Right atrium auricular region (tissue), 2 donors: ENCODE measurements at regions not wholly inside any gene's neighbourhood (a gene's known extent, or its start where the extent isn't known, plus 50 kb on each side); places are given as distances from the start of the nearest gene placed in this dataset.

Source experiments
- DNase-seq: peaks from one replicate; pipeline ENCODE4 v3.0.0-alpha.2; 2019; ENCODE audit warnings: low spot score
- H3K27ac ChIP-seq, 2 donors: fragments of 200-600 bp; sonication (generic); 1 replicate in 1 of 2; 2 replicates in 1 of 2; pipeline ENCODE4 v1.5.1; 2016 to 2019
- H3K27me3 ChIP-seq, 2 donors: fragments of 200-600 bp; sonication (generic); one replicate each; pipeline versions ENCODE4 v1.5.1 to v1.6.0; 2017 to 2019
- H3K36me3 ChIP-seq: fragments of 200-600 bp; sonication (generic); one replicate; pipeline ENCODE4 v1.5.1; 2016
- H3K4me1 ChIP-seq, 2 donors: fragments of 200-600 bp; sonication (generic); one replicate each; pipeline versions ENCODE4 v1.5.1 to v1.6.0; 2017 to 2019
- H3K4me3 ChIP-seq, 2 donors: fragments of 200-600 bp; sonication (generic); 1 replicate in 1 of 2; 2 replicates in 1 of 2; pipeline ENCODE4 v1.5.1; 2017 to 2019; ENCODE audit warnings: mild to moderate bottlenecking in 1 of 2, moderate library complexity in 1 of 2
- H3K9me3 ChIP-seq, 2 donors: fragments of 200-600 bp; sonication (generic); one replicate each; pipeline ENCODE4 v1.5.1; 2019
- TF ChIP-seq, protein P1 (sequence below), 2 donors: fragments of 200-600 bp; sonication (generic); IDR thresholded peaks; one replicate each; pipeline ENCODE4 v1.5.1; 2019; ENCODE audit warnings: antibody characterized with exemption in 2 of 2

DNA sequence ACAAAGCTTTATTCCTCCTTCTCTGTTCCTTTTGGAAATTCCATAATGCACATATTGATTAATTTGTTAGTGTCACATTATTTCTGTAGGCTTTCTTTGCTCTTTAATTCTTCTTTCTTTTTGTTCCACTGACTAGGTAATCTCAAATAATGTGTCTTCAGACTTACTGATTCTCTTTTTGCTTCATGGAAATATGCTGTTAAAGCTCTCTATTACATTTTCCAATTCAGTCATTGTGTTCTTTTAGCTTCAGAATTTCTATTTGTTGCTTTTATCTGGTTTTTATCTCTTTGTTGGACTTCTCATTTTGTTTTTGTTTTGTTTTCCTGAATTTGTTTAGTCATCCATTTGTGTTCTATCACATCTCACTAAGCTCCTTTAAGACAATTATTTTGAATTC lies 147.0 kb upstream of the EOMES start:
- Histone ChIP-seq H3K27ac (no peak overlapping the region), H3K4me1 (no peaks in the 10 kb centered on the region), H3K9me3 (peaks cover 0 to 36% of the 10 kb centered on the region in 2 donors), H3K36me3 (no peaks in the 10 kb centered on the region), H3K4me3 (no peak overlapping the region), H3K27me3 (no peaks in the 10 kb centered on the region)
- TF ChIP-seq, protein P1, sequence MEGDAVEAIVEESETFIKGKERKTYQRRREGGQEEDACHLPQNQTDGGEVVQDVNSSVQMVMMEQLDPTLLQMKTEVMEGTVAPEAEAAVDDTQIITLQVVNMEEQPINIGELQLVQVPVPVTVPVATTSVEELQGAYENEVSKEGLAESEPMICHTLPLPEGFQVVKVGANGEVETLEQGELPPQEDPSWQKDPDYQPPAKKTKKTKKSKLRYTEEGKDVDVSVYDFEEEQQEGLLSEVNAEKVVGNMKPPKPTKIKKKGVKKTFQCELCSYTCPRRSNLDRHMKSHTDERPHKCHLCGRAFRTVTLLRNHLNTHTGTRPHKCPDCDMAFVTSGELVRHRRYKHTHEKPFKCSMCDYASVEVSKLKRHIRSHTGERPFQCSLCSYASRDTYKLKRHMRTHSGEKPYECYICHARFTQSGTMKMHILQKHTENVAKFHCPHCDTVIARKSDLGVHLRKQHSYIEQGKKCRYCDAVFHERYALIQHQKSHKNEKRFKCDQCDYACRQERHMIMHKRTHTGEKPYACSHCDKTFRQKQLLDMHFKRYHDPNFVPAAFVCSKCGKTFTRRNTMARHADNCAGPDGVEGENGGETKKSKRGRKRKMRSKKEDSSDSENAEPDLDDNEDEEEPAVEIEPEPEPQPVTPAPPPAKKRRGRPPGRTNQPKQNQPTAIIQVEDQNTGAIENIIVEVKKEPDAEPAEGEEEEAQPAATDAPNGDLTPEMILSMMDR (IDR thresholded peaks at IDR 0.05) = no peak
- no peak for DNase-seq

DNA sequence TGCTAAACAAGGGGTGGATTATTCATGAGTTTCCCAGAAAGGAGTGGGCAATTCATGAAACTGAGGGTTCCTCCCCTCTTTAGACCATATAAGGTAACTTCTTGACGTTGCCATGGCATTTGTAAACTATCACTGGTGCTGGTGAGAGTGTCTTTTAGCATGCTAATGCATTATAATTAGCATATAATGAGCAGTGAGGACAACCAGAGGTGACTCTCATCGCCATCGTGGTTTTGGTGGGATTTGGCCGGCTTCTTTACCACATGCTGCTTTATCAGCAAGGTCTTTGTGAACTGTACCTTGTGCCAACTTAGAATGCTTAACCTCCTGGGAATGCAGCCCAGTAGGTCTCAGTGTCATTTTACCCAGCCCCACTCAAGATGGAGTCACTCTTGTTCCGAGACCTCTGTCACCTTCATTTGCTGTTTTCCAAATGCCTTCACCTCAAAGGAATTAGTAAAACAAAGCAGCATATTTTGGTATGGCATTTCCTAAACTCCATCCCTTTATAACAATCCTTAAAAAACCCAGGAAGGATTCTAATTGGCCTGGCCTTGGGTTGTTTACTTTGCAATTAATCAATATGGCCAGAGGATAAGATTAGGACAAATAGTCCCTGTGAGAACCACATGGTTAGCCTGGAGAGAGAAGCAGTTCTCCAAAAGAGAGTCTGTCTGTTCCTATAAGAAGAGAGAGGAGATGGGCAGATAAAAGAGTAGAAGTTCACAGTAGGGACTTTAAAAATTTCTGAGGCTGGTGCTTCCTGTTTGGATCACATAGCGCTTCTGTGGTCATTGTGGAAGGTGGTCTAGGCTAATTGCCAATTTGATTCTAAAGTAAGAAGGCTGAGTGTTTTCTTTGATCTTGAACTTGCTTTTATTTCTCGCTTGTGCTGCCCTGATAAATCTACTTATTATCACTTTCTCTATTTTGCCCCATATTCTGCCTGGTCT lies 155.2 kb upstream of the EOMES start:
- TF ChIP-seq, protein P1 (IDR thresholded peaks at IDR 0.05) = no peak
- Histone ChIP-seq H3K27me3 (no peaks in the 10 kb centered on the region), H3K36me3 (no peaks in the 10 kb centered on the region), H3K4me3 (no peak overlapping the region), H3K4me1 (no peaks in the 10 kb centered on the region), H3K9me3 (no peaks in the 10 kb centered on the region), H3K27ac (no peak overlapping the region)
- no peak for DNase-seq

DNA sequence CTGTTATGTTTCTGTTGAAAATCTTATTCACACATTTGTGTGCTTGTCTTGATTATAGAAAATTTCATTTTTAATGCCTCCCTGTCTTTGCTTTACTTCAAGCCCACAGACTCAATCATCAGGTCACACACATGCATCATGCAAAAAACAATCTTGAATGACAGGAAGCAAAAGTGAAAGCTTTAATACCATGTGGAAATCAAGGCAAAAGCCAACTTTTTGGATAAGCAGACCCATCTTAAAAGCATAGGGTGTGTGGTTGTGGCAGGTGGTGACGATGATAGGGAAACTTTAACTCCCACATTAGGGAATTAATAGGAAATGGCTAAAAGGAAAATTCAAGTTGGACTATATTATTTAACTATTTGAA lies 155.9 kb upstream of the EOMES start:
- H3K9me3 ChIP-seq = no peaks in the 10 kb centered on the region

DNA sequence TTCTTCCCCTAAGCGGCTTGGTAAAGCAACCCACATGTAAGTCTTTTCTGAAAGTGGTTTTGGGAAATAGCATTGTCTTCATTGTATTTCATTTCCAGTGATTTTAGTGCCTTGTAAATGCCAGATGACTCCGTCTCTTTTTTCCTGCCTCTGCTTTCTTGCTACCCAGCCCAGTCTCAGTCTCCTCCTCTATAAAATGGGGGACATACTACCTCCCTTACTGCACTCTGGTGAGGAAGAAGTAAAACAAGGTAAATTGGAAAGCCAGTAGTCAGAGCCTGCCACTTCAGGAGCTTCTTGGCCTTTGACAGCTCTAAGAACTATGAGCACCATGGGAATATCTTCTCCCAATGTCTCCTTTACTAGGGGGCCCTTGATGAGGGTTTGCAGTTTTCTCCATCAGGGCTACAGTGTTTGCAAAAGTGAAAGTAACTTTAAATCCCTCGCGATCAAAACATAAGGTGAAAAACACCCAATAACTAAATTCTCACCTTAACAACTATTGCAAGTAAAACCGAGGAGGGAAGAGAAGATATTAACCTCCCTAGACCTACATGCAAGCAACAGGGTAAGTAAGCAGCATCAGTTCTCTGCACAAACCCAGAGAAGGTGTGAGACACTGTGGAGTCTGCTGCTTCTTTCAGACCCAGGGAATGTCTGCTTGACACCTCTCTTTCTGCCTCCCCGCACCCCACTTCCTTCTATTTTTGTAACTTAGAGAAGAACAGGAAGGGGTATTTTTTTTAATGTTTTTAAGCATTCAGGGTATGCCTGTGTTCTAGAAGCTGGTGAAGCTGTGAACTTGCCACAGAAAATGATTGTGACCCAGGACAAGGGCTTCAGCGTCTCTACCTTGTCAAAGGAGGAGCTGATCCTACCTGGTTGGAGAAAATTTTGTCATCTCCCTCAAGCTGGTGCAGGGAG lies 159.1 kb upstream of the EOMES start:
- Histone ChIP-seq H3K9me3 (no peaks in the 10 kb centered on the region), H3K4me1 (no peaks in the 10 kb centered on the region), H3K36me3 (no peaks in the 10 kb centered on the region), H3K27ac (no peak overlapping the region), H3K27me3 (no peaks in the 10 kb centered on the region), H3K4me3 (no peak overlapping the region)
- TF ChIP-seq, protein P1 (IDR thresholded peaks at IDR 0.05) = no peak
- no peak for DNase-seq

More for the DNA sequence above, 155.9 kb upstream of the EOMES start:
- DNase-seq = no peak
- no peaks in the 10 kb centered on the region for H3K36me3 ChIP-seq
- no peak overlapping the region for H3K4me3 ChIP-seq
- TF ChIP-seq, protein P1 (IDR thresholded peaks at IDR 0.05) = no peak
- no peaks in the 10 kb centered on the region for H3K4me1 ChIP-seq
- no peaks in the 10 kb centered on the region for H3K27me3 ChIP-seq
- no peak overlapping the region for H3K27ac ChIP-seq

DNA sequence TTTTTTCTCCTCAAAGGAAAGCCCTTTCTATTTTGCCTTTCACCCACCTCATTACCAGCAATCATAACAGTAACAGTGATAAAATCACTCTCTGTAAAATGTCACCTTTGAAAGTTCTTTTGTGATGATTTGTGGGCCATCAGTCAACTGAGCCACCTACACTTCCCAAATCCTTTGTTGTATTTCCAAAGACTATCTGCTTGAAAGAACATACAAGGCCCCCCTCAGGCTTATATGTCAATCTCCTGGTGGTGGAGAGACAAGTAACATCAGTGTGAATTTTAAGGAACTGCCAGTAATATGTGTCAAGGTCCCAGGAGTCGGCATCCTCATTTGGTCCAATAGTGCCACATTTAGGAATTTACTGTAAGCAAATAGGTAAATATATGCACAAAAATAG lies 161.1 kb upstream of the EOMES start:
- no peaks in the 10 kb centered on the region for H3K9me3 ChIP-seq
- H3K27me3 ChIP-seq = no peaks in the 10 kb centered on the region
- TF ChIP-seq, protein P1 (IDR thresholded peaks at IDR 0.05) = no peak
- no peaks in the 10 kb centered on the region for H3K4me1 ChIP-seq
- no peak overlapping the region for H3K4me3 ChIP-seq
- H3K27ac ChIP-seq = no peak overlapping the region
- DNase-seq = no peak
- H3K36me3 ChIP-seq = no peaks in the 10 kb centered on the region
